K562 (cell line): ENCODE measurements at regions not wholly inside any gene's neighbourhood (a gene's known extent, or its start where the extent isn't known, plus 50 kb on each side); places are given as distances from the start of the nearest gene placed in this dataset.

Experiments used
- ATAC-seq: fragments of 200-7000 bp; cut with Tn5 transposase; 3 replicates; pipeline ENCODE4 v1.9.1; 2020; ENCODE audit warnings: moderate library complexity
- BruUV-seq: library from RNA; stranded (reverse); fragments of 400-500 nt; replicated peaks from 2 replicates; lab custom pipeline; 2021; lab: Mats Ljungman, UMichigan
- CTCF ChIA-PET: fragments of 300-600 bp; formaldehyde crosslinking; extraction: SDS; loops from one replicate; lab custom pipeline; 2021; ENCODE audit warnings: low intra/inter-chr PET ratio; lab: Yijun Ruan, JAX
- POLR2A ChIA-PET: fragments of 300-600, 350-650 bp; sonication (Branson Sonifier 250); formaldehyde crosslinking; extraction: SDS; loops from one replicate; lab custom pipeline; 2021; ENCODE audit warnings: antibody characterized with exemption, inconsistent platforms; lab: Yijun Ruan, JAX
- DNase-seq, 4 experiments: peaks; one replicate each; pipeline versions ENCODE4 v3.0.0 to v3.0.0-alpha.2; 2011 to 2018; ENCODE audit warnings: low spot score in 3 of 4, mixed read lengths in 3 of 4; ENCODE audit errors: extremely low read depth in 1 of 4
- FAIRE-seq: peaks from 2 replicates; lab custom pipeline; 2011; peaks lifted over from hg19 to GRCh38; lab: Jason Lieb, UNC
- H2AFZ ChIP-seq: 2 replicates; pipeline ENCODE4 v1.6.0; 2011; ENCODE audit warnings: low read depth, low read length, control low read depth, inconsistent platforms
- H3K27ac ChIP-seq: fragments of 200-600 bp; 3 replicates; pipeline ENCODE4 v1.8.0; 2011; ENCODE audit warnings: low read depth, mild to moderate bottlenecking, control low read depth, inconsistent platforms, low read length, moderate library complexity, mixed read lengths; ENCODE audit errors: extremely low read depth
- H3K27me3 ChIP-seq, 2 experiments: fragments of 300-600 bp in 1 of 2; 2 replicates in 1 of 2; 3 replicates in 1 of 2; pipeline versions ENCODE4 v1.6.0 to v1.8.0; 2011; ENCODE audit warnings: inconsistent platforms in 2 of 2, low read length in 2 of 2, mild to moderate bottlenecking in 1 of 2, mixed read lengths in 1 of 2, moderate library complexity in 1 of 2; ENCODE audit not compliant: control insufficient read depth in 2 of 2, insufficient read depth in 2 of 2
- H3K36me3 ChIP-seq: fragments of 300-600 bp; 3 replicates; pipeline ENCODE4 v1.8.0; 2011; ENCODE audit warnings: mild to moderate bottlenecking, low read length, inconsistent platforms; ENCODE audit not compliant: control insufficient read depth, insufficient read depth
- H3K4me1 ChIP-seq, 2 experiments: fragments of 200-600 bp in 1 of 2; replicated peaks in 1 of 2; 2 replicates in 1 of 2; 3 replicates in 1 of 2; pipeline versions ENCODE4 v1.5.1 to v1.8.0; 2011; ENCODE audit warnings: inconsistent platforms in 2 of 2, low read length in 2 of 2, mild to moderate bottlenecking in 1 of 2, mixed read lengths in 1 of 2, moderate library complexity in 1 of 2; ENCODE audit not compliant: control insufficient read depth in 2 of 2, insufficient read depth in 2 of 2
- H3K4me2 ChIP-seq: 2 replicates; pipeline ENCODE4 v1.6.1; 2011; ENCODE audit warnings: low read length, control low read depth, inconsistent platforms, mixed read lengths; ENCODE audit not compliant: insufficient read depth
- H3K4me3 ChIP-seq: fragments of 200-600 bp; sonication (generic), shearing (Covaris generic); 2 replicates; pipeline ENCODE4 v1.5.1; 2016; ENCODE audit warnings: control low read depth, inconsistent platforms
- H3K79me2 ChIP-seq: fragments of 200-600 bp; 3 replicates; pipeline ENCODE4 v1.8.0; 2011; ENCODE audit warnings: low read length, inconsistent platforms; ENCODE audit not compliant: control insufficient read depth, insufficient read depth
- H3K9ac ChIP-seq, 2 experiments: 2 replicates each; pipeline versions ENCODE4 v1.6.0 to v1.6.1; 2011; ENCODE audit warnings: low read depth in 2 of 2, low read length in 2 of 2, control low read depth in 1 of 2, inconsistent platforms in 1 of 2, mild to moderate bottlenecking in 1 of 2, mixed read lengths in 1 of 2; ENCODE audit not compliant: insufficient read depth in 1 of 2
- H3K9me1 ChIP-seq: one replicate; pipeline ENCODE4 v1.6.0; 2011; ENCODE audit warnings: inconsistent platforms, mild to moderate bottlenecking, low read length, moderate library complexity; ENCODE audit not compliant: control insufficient read depth, insufficient read depth
- H3K9me3 ChIP-seq: replicated peaks from 2 replicates; pipeline ENCODE4 v1.5.1; 2011; ENCODE audit warnings: low read depth, low read length, inconsistent platforms; ENCODE audit not compliant: control insufficient read depth, insufficient read depth
- H4K20me1 ChIP-seq: replicated peaks from 2 replicates; pipeline ENCODE4 v1.6.1; 2011; ENCODE audit warnings: low read length, inconsistent platforms, mixed read lengths; ENCODE audit not compliant: control insufficient read depth, insufficient read depth
- ATF2 ChIP-seq: sonication (generic); formaldehyde crosslinking; IDR thresholded peaks from 2 replicates; pipeline ENCODE4 v1.8.1; 2022; ENCODE audit warnings: missing genetic modification reagents
- GABPA ChIP-seq: fragments of 200-800 bp; sonication (Bioruptor generic); conservative IDR thresholded peaks from 2 replicates; pipeline ENCODE4 v1.6.1; 2016; ENCODE audit warnings: low read depth, missing genetic modification characterization, missing compliant biosample characterization
- GTF3C2 ChIP-seq: IDR thresholded peaks from 3 replicates; pipeline ENCODE4 v1.6.1; 2011; ENCODE audit warnings: borderline replicate concordance, mild to moderate bottlenecking, moderate library complexity; ENCODE audit not compliant: insufficient read length; ENCODE audit errors: extremely low read depth
- KDM2B ChIP-seq: fragments of 250-450 bp; sonication (Bioruptor Pico); IDR thresholded peaks from 2 replicates; pipeline ENCODE4 v1.8.0; 2021; ENCODE audit warnings: mild to moderate bottlenecking, moderate library complexity
- MLLT1 ChIP-seq, 2 experiments: fragments of 450-650 bp; IDR thresholded peaks; 2 replicates each; pipeline ENCODE4 v1.6.1; 2016
- MYBL2 ChIP-seq, 2 experiments: fragments of 450-650 bp in 1 of 2; sonication (generic) in 1 of 2; formaldehyde crosslinking in 1 of 2; IDR thresholded peaks; 2 replicates each; pipeline versions ENCODE4 v1.6.1 to v1.8.1; 2017 to 2022; ENCODE audit warnings: borderline replicate concordance in 1 of 2, inconsistent platforms in 1 of 2, low read depth in 1 of 2, mild to moderate bottlenecking in 1 of 2, missing genetic modification reagents in 1 of 2, moderate library complexity in 1 of 2
- SMAD1 ChIP-seq: fragments of 150-350 bp; IDR thresholded peaks from 2 replicates; pipeline ENCODE4 v1.6.1; 2014; ENCODE audit warnings: low read length, low read depth; ENCODE audit not compliant: partially characterized antibody
- ZNF124 ChIP-seq: sonication (generic); formaldehyde crosslinking; IDR thresholded peaks from 2 replicates; pipeline ENCODE4 v1.8.1; 2022; ENCODE audit warnings: missing genetic modification reagents
- ZNF140 ChIP-seq: fragments of 250-450 bp; sonication (Bioruptor Pico); IDR thresholded peaks from 2 replicates; pipeline ENCODE4 v1.8.0; 2021; ENCODE audit warnings: moderate library complexity, mild to moderate bottlenecking, inconsistent platforms
- ZNF766 ChIP-seq: fragments of 200-800 bp; sonication (Bioruptor generic); conservative IDR thresholded peaks from 2 replicates; pipeline ENCODE4 v1.6.1; 2016; ENCODE audit warnings: missing genetic modification characterization, missing compliant biosample characterization
- whole genome bisulfite sequencing: fragments of 100-300 bp; shearing (Covaris generic); methylation state at CpG from one replicate; pipeline ENCODE4 v1.1.6; 2016; ENCODE audit warnings: low coverage, mixed read lengths; ENCODE audit not compliant: insufficient coverage; ENCODE audit errors: missing lambda C conversion rate; 5-methylcytosine and 5-hydroxymethylcytosine counted together
- in situ Hi-C: fragments of 300-500 bp; cut with MboI; formaldehyde crosslinking; loops from 4 replicates; pipeline ENCODE4 v1.15.0; 2018; ENCODE audit warnings: inconsistent platforms, mixed read lengths
- intact Hi-C: fragments of 100-400 bp; cut with micrococcal nuclease; formaldehyde crosslinking; loops from 2 replicates; pipeline ENCODE4 v1.14.2; 2022

- intact Hi-C loops: no loop called here
- TF ChIP-seq SMAD1 (no peak), ZNF140 (no peak), ATF2 (no peak), GABPA (no peak)
- TF ChIP-seq, all 486 proteins: peak for 0
- no peak overlapping the region for H3K27ac ChIP-seq
- no peaks in the 10 kb centered on the region for H4K20me1 ChIP-seq
- ATAC-seq (no peak), FAIRE-seq (no peak), DNase-seq (no peak)
- no peaks in the 10 kb centered on the region for H3K27me3 ChIP-seq
- ChIA-PET CTCF (no interaction called here), POLR2A (no interaction called here)
- H3K79me2 ChIP-seq: no peaks in the 10 kb centered on the region
- H2AFZ ChIP-seq: no peak overlapping the region
- in situ Hi-C loops: no loop called here
- no peak overlapping the region for H3K9ac ChIP-seq
- no peaks in the 10 kb centered on the region for H3K36me3 ChIP-seq
- no peaks in the 10 kb centered on the region; the same call in 1 of the 2 replicates for H3K9me3 ChIP-seq
- no TSS peak for BruUV-seq
- H3K9me1 ChIP-seq: no peaks in the 10 kb centered on the region
- H3K4me3 ChIP-seq: no peak overlapping the region
- 1% methylated on average over 5 of the region's 5 CpGs for WGBS
- H3K4me2 ChIP-seq: no peak overlapping the region
- no peaks in the 10 kb centered on the region for H3K4me1 ChIP-seq
Observed at GRCh38 chrX:6861456-6861855, 286.1 kb upstream of the STS start.

GRCh38 chrX:6857749-6858148 lies 289.8 kb upstream of the STS start:
- intact Hi-C loops: no loop called here
- TF ChIP-seq GTF3C2: no peak
- TF ChIP-seq ZNF124 (CRISPR knock-in tag): no peak
- TF ChIP-seq MYBL2 (IDR thresholded peaks at IDR 0.05; ENCODE audit: low read depth): no peak
- TF ChIP-seq MYBL2 (CRISPR knock-in tag; IDR thresholded peaks at IDR 0.05; ENCODE audit: borderline replicate concordance): no peak
- no peak for TF ChIP-seq KDM2B (CRISPR knock-in tag)
- no peak for TF ChIP-seq ZNF766 (CRISPR knock-in tag)
- no peak for TF ChIP-seq MLLT1 (IDR thresholded peaks at IDR 0.05)

More at GRCh38 chrX:6857749-6858148, 289.8 kb upstream of the STS start:
- Histone ChIP-seq H3K9me1 (no peaks in the 10 kb centered on the region), H3K36me3 (no peaks in the 10 kb centered on the region), H3K4me1 (no peaks in the 10 kb centered on the region), H3K4me3 (no peak overlapping the region), H3K27ac (no peak overlapping the region), H3K9ac (no peak overlapping the region), H2AFZ (no peak overlapping the region), H3K27me3 (no peaks in the 10 kb centered on the region), H3K4me2 (no peak overlapping the region), H3K79me2 (no peaks in the 10 kb centered on the region), H4K20me1 (no peaks in the 10 kb centered on the region), H3K9me3 (no peaks in the 10 kb centered on the region; the same call in 1 of the 2 replicates)
- POLR2A ChIA-PET: no interaction called here
- no peak for DNase-seq
- BruUV-seq: no TSS peak
- FAIRE-seq: no peak
- in situ Hi-C loops: no loop called here
- WGBS: 0% methylated on average over 2 of the region's 2 CpGs
- no peak for ATAC-seq
- CTCF ChIA-PET: no interaction called here
